HG03460 (cell line): ENCODE measurements at regions not wholly inside any gene's neighbourhood (a gene's known extent, or its start where the extent isn't known, plus 50 kb on each side); places are given as distances from the start of the nearest gene placed in this dataset.

Source experiments
- ATAC-seq: cut with Tn5 transposase; IDR thresholded peaks from one replicate; pipeline ENCODE4 v1.9.1; 2021; ENCODE audit not compliant: unreplicated experiment

GRCh38 chr10:6741541-6741941, 161.5 kb upstream of the PRKCQ start:
- no peak for ATAC-seq

DNA sequence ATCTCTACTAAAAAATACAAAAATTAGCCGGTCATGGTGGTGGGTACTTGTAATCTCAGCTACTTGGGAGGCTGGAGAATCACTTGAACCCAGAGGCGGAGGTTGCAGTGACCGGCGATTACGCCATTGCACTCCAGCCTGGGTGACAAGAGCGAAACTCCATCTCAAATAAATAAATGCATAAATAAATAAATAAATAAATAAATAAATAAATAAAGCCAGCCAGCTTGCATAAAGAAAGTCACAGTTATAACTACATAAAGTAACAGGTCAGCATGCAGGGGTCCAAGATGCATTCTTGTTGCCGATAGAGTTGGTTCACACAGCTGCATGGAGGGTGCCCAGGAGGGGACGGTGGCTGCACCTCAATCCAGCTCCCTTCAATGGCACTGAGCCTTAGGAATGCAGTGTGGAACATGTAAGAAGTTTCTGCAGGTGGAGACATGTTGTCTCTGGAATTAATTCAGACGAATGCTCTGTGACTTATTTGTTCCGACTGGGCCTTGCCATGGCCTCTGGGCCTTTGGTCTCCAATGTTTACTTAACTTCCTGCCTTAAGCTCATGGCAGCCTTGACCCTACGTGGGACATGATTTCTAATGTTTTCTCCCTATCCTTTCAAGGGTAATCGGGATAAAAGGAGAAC, 159.6 kb upstream of the PRKCQ start:
- ATAC-seq, result no peak

- ATAC-seq, result no peak
Measured at GRCh38 chr10:6738112-6738768, 158.2 kb upstream of the PRKCQ start.

- ATAC-seq, result no peak
Measured at GRCh38 chr10:6737758-6738111, 157.7 kb upstream of the PRKCQ start.

DNA sequence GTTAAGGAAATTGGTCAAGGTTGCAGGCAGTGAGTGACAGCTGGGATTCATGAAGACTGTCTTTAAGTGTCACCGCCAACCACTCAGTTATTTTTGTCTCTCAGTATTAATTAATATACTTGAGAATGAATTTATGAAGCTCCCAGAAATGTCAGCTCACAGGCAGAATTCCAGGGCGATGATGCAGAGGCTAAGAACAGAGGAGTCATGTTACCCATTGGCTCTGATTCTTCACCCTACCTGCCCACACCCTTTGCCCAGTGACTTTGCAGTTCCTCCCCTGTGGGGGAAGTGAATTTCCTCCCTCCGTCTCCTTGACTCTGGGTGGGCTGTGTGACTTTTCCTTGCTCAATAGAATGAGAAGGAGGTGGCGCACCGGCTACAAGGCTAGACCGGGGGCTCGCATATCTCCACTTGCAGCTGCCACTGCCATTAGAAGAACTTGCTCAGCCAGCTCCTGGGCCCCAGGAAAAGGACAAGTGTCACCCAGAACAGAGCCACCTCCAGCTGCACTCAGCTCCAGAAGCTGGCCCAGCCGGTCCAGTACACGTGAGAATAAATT, 157.1 kb upstream of the PRKCQ start:
- ATAC-seq, result no peak

DNA sequence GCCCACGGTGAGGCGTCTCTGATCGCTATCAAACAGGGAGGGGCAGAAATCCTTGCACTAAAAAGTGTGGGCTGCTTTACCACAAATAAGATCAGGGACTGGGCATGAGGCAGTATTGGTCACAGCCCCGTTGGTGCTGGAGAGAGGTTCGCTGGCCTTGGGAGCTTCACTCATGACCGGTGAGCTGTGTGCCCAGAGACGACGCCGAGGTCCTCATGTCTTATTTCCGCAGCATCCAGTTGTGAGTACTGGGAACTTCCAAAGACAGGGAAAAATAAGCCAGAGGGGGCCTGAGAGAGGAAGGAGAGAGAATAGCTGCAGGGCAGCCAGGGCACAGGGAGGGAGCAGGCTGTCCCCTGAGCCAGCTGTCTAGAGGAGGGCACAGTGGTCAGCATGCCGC, 154.2 kb upstream of the PRKCQ start:
- ATAC-seq, result no peak

GRCh38 chr10:6729861-6730344, 149.8 kb upstream of the PRKCQ start:
- no peak for ATAC-seq

DNA sequence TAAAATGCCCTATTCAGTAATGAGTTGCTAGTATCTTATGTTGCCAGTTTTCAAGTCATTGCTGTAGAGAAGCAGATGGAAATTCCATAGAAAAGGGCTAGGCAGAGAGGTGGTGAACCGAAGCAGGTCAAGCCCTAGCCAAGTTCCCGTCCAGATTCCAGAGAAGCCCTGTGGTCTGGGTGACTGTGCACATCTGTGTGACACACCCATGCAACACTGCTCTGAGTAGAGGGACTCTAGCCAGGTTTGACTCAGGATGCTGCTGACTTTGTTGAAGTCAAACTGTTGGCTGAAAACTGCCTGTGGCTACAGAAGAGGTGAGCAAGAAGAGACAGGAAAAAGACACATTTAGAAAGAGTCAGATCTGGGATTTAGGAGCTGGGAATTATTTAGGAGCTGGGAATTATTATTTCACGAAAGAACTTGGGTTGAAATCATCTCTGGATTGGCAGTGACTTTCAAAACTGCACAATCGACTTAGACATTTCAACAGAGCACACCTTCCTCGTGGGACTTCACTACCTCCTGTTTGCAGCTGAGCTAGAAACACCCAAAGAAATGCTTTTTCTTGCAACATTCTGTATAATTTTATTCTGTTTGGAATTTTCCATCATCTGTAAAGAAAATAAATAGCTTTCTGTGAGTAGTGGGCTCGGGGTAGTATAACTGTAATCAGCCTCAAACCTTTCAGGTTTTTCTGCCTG, 149.1 kb upstream of the PRKCQ start:
- ATAC-seq, result no peak

DNA sequence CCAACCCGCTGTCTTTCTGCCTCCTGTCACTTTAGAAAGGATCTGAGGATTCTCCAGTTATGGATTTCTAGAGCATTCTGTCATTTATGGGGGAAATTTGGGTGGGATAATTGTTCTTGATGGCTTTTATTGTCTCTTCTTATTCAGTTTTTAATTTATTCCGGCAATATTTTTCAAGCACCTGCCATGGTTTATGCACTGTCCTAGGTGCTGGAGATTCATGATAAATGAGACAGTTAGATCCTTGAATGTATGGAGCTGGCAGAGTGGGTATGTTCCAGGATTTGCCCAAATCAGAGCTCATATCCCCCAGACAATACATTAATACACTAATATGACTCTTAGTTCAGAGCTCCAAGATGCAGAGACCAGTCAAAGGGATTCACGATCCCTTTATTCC, 146.8 kb upstream of the PRKCQ start:
- ATAC-seq, result no peak

DNA sequence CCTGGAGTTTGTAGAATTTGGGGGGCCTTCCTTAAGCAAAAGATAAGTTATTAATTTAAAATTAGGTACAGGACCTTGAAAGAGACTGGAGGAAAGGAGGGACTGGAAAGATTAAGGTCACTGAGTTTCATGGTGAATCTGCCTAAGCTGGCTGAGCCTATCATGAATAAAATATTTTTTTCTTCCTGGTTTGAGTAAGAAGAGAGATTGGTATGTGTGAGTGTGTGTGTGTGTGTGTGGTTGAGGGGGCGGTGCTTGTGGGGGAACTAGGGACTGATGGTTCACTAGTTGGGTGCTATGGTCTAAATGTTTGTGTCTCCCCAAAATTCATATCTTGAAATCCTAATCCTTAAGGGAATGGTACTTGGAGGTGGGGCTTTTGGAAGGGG, 142.5 kb upstream of the PRKCQ start:
- ATAC-seq, result no peak

DNA sequence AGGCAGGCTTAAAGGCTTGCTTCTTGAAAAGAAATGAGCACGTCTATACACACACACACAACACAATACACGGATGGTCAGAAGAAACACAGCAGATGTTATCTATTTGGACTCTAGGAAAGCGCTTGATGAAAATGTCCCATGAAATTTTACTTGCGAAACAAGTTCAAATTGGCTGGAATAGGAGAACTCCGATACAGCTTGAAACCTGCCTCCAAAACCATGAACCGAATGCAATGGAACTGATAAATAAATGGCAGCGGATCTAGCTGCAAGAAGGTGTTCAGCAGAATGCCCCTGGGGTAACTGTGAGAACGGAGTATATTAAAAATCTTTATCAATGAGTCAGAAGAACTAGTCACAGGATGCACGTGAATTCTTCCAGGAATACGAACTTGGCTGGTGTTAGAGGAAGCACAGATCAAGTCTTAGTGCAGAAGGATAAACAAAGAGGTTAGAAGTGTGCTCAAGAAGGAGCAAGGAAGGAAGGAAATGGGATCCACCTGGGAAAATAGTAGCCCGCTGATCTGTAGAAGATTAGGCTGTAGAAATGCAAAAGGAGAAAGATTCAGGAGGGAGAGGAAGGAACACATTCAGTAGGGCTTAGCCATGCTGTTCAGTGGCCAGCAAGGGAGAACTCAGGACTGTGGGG, 142.0 kb upstream of the PRKCQ start:
- ATAC-seq, result no peak

- no peak for ATAC-seq
Measured at GRCh38 chr10:6721480-6721879, 141.4 kb upstream of the PRKCQ start.

DNA sequence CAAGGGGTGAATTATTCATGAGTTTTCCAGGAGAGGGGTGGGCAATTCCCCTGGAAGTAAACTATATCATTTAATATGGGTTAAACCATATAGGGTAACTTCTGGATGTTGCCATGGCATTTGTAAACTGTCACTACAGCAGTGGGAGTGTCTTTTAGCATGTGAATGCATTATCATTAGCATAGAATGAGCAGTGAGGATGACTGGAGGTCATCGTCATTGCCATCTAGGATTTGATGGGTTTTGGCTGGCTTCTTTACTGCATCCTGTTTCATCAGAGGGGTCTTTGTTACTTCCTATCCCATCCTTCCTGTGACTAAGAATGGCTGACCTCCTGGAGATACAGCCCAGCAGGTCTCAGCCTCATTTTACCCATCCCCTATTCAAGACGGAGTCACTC, 139.5 kb upstream of the PRKCQ start:
- ATAC-seq, result no peak

- ATAC-seq, result no peak
Measured at GRCh38 chr10:6718550-6718949, 138.5 kb upstream of the PRKCQ start.

- ATAC-seq, result no peak
Measured at GRCh38 chr10:6716516-6716915, 136.4 kb upstream of the PRKCQ start.

DNA sequence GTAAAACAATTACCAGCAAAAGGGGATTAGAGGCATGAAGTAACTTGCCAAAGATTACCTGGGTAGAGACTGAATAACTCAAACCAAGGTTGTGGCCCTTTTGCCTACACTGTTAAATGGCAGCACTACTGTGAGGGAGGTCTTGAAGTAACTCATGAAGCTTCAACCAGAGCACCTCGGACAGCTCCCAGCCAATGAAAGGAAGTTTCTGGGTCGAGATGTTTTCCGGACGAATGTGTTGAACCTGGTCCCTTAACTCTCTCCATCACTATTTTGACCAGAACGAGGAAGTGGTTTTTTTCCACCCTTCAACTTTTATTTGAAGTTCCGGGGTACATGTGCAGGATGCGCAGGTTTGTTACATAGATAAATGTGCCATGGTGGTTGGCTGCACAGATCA, 133.6 kb upstream of the PRKCQ start:
- ATAC-seq, result no peak

- no peak for ATAC-seq
Measured at GRCh38 chr10:6713120-6713519, 133.0 kb upstream of the PRKCQ start.

DNA sequence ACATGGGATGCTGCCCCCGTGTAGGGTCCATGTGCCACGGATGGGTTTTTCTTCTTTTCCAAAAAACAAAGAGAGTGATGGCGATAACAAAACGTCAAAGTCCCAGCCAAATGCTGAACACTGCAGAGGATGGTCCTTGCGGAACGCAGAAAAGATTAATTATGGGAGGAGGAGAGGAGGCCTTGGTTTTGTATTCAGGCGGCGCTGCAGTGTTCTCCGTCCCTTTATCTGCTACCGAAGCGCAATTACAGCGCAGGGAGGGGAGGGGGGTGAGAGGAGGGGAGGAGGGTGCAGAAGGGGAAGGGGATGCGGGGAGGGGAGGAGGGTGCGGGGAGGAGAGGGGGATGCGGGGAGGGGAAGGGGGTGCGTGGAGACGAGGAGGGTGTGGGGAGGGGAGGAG, 131.8 kb upstream of the PRKCQ start:
- no peak for ATAC-seq

- no peak for ATAC-seq
Measured at GRCh38 chr10:6711408-6711841, 131.3 kb upstream of the PRKCQ start.

DNA sequence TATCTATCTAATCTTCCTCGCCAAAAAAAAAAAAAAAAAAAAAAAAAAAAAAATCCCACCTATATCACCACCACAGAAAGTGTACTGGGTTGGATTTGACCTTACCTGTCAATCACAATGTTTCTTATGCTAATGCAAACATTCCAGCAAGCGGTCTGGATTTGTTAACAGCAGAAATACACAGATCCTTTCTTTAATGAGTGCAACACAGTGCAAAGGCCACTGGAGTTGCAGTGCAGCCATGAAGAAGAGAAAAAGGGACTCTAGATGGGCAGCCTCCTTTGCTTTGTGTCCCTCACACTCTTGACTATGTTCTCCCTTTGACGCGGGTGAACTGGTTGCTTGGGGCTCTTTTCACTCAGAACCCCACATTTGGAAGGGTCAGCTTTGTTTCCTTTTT, 127.3 kb upstream of the PRKCQ start:
- no peak for ATAC-seq

DNA sequence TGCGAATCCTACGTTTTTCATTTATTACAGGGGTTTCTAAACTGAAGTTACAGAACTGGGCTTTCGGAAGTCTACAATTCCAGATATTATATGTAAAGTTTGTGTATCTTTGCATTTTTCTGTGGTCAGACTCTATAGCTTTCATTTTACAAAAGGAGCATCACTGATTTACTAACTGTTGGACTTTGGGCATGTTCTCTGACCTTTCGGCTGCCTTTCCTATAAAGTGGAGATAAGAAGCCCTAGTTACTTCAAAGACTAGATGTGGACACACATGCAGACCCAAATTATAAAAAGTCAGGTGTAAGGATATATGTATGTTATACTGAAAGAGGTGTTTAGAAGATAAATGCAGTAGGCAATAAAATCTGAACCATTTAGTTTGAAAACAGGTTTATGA, 126.6 kb upstream of the PRKCQ start:
- no peak for ATAC-seq

GRCh38 chr10:6704896-6705295, 124.8 kb upstream of the PRKCQ start:
- no peak for ATAC-seq
